NCI-H460 (cell line): ENCODE measurements at regions not wholly inside any gene's neighbourhood (a gene's known extent, or its start where the extent isn't known, plus 50 kb on each side); places are given as distances from the start of the nearest gene placed in this dataset.
A peak's percentile ranks its signal among the peaks of the same experiment; 100 is the strongest.
"Not testable (repeated sequence)": the region's sequence is repeated elsewhere in the genome, so short reads cannot be mapped to it uniquely, and the experiment has no call there.

Experiments used
- DNase-seq: peaks from one replicate; pipeline ENCODE4 v3.0.0-alpha.2; 2016; ENCODE audit warnings: low read depth; ENCODE audit errors: extremely low read depth

- no peak for DNase-seq
These were observed 703.9 kb upstream of the SEMA6D start for GRCh38 chr15:47013446-47013845.

GRCh38 chr15:47027322-47027946 is 689.9 kb upstream of the SEMA6D start:
- DNase-seq = no peak

GRCh38 chr15:47035475-47036406 is 681.6 kb upstream of the SEMA6D start:
- no peak for DNase-seq

DNA sequence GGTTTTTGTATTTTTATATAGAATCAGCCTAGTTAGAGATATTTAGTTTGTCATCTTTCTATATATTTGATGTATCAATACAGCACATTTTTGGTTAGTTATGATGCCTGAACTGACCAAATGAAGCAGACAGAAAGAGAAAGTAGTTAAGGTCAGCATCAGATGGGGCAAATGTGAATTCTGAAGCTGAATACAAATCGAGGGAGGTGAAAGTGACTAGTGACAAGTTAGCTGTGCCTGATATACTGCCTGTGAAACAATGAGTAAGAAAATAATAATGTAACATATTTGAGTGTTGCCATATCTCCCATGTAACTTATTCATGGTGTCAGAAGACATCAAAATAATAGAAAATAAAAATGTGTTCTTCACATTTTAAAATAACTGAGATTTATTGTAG is 680.3 kb upstream of the SEMA6D start:
- DNase-seq = no peak

DNA sequence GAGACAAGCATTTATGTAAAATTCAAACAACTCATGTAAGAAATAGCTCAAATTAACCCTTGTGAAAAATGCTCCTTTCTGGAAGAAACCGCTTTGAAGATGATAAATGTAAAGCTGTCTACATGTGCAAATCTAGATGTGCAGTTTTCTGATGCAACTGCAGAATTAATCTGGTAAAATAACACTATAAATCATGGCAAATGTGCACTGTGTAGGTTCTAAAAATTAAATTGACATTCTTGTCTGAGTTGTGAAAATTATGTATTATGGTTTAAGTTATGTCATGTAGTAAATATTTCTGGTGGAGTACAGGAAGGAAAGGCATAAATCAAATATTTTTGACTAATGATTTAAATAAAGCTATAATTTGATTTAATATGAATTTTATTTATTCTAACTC is 678.1 kb upstream of the SEMA6D start:
- no peak for DNase-seq

DNA sequence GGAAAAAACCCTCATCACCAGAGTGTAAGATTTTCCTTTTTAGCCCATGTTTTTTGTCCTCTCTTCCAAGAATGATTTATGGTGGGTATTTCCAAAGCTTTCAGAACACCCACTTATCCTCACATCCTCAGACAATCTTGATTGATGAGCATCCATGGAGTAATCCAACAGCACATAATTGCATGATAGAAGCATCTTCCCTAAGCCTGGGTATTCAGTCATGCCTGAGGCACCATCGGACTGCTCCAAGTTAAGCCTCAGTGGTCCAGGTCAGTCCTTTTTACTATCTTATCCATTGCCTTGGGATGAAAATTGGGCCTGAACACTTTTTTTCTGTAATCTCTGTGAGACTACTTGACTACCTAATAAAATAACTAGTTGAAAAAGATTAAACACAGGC is 676.0 kb upstream of the SEMA6D start:
- DNase-seq = no peak

- DNase-seq = not testable (repeated sequence)
These were observed 669.3 kb upstream of the SEMA6D start for GRCh38 chr15:47047981-47048380.

- DNase-seq = no peak
These were observed 650.9 kb upstream of the SEMA6D start for GRCh38 chr15:47066392-47066791.

- not testable (repeated sequence) for DNase-seq
These were observed 639.5 kb upstream of the SEMA6D start for GRCh38 chr15:47077846-47078245.

- DNase-seq = peak; percentile 4
These were observed 621.5 kb upstream of the SEMA6D start for GRCh38 chr15:47095833-47096232.

DNA sequence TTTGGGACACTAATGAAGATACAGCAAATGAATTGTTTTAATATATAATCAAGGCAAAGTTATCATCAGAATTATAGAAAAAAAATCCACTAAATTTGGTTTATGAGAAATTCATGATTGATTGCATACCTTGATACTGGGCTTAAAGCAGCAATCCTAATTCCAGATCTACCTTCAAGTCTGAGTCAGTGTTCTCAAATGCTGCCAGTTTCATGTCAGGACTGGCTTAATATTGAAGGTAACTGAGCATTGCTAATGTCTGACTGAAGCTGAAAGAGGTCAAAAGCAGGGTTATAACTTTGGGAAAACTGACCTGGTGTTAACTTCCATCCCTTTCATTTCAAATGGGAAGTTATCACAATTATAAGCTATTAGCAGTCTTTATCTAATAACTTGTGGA is 618.8 kb upstream of the SEMA6D start:
- DNase-seq = not testable (repeated sequence)

DNA sequence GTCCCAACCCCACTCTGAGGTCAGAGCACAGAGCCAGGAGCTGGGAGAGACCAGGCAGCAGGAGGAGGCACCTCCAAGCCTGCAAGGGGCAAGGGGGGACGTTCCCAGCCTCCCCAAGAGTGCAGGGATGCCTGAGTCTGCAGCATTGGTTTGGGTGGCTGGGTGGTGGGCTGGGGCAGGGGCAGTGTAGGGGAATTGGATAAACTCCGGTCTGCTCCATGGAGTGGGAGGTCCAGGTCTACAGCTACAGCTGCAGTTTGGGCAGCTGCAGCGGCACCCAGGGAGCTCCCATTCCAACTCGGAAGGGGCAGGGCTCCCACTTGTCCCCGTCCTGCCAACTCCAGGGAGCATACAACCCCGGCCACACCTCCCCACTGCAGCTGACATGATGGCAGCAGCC is 617.5 kb upstream of the SEMA6D start:
- DNase-seq = not testable (repeated sequence)

DNA sequence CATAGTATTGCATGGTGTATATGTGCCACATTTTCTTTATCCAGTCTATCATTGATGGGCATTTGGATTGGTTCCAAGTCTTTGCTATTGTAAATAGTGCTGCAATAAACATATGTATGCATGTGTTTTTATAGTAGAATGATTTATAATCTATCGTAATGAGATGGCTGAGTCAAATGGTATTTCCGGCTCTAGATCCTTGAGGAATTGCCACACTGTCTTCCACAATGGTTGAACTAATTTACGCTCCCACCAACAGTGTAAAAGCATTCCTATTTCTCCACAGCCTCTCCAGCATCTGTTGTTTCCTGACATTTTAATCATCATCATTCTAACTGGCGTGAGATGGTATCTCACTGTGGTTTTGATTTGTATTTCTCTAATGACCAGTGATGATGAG is 608.5 kb upstream of the SEMA6D start:
- DNase-seq = not testable (repeated sequence)

- no peak for DNase-seq
These were observed 600.6 kb upstream of the SEMA6D start for GRCh38 chr15:47116698-47117097.

DNA sequence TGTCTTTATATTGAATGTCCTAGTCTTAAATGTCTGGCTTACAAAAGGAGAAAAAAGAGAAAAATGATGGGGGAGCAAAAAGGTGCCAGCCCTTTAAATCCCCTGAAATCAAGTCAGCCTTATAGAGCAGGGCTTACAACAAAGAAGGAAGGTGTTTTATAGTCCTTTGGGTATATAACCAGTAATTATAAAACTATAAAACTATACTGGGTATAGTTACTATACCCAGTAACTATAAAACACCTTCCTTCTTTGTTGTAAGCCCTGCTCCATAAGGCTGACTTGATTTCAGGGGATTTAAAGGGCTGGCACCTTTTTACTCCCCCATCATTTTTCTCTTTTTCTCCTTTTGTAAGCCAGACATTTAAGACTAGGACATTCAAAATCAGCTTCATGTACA is 598.0 kb upstream of the SEMA6D start:
- DNase-seq = no peak

- no peak for DNase-seq
These were observed 592.7 kb upstream of the SEMA6D start for GRCh38 chr15:47124430-47125102.

- no peak for DNase-seq
These were observed 588.3 kb upstream of the SEMA6D start for GRCh38 chr15:47129033-47129432.

DNA sequence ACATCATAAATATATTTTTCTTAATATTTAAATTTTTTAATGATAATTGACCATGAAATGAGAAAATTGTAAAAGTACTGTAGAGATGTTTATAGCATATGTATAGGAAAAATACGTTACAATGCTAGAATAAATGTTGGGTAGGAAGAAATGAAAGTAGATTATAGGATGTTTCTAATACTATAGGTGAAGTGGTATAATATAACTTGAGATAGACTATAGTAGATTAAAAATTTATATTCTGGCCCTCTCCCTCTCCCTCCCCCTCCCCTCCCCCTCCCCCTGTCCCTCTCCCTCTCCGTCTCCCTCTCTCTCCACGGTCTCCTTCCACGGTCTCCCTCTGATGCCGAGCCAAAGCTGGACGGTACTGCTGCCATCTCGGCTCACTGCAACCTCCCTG is 585.9 kb upstream of the SEMA6D start:
- not testable (repeated sequence) for DNase-seq

- DNase-seq = no peak
These were observed 582.0 kb upstream of the SEMA6D start for GRCh38 chr15:47135267-47135666.

DNA sequence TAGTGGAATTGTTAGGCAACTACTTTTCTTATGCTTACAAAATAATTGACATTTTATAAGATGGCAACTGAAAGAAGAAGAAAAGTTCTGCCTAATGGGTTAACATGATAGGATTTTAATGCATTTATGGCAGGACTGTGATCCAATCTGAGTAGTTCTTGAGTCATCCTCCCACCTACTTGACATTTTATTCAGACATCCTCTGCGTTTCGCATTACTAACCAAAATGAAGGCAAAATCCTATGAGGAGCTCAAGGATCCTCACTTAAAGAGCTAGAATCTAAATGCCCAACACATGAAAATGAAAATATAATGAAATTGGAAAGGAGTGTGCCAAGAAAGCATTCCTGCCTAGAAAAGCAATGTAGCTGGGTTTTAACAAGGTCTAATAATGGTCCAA is 581.1 kb upstream of the SEMA6D start:
- no peak for DNase-seq

DNA sequence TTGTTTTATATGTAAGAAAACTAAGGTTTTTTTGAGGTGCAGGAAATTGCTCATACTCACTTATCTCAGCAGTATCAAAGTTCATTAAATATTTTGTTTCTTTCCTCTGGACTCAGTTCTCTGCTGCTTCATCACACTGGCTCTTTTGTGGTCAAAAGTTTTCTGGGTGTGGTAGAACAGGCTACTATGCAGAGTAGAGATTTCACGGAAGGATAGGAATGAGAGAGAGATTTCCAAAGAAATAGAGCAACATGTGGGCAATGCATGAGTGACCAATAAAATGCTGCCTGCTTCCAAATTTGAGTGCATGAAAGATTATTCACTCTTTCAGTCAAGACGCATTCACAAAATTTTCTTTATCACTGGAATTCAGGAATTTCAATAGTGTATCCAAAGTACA is 577.3 kb upstream of the SEMA6D start:
- DNase-seq = no peak

DNA sequence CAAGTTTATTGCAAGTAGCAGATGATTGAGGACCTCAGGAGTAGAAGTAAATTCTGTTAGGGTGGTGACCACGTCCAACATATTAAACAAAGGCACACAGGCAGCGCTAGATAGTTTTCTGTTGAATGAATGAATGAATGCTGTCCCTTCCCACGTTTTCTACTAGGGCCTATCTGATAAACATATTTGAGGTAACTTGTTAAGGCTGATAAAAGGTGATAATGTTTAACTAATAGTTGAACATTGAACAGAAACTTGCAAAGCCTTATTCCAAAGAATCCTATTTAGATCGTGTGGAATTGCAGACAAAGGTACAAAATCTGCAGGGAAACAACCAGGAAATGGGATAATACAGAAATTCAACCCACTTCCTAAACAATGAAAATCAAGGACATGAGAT is 559.5 kb upstream of the SEMA6D start:
- no peak for DNase-seq
